ENCODE measurements at regions not wholly inside any gene's neighbourhood (a gene's known extent, or its start where the extent isn't known, plus 50 kb on each side); places are given as distances from the start of the nearest gene placed in this dataset.

DNA sequence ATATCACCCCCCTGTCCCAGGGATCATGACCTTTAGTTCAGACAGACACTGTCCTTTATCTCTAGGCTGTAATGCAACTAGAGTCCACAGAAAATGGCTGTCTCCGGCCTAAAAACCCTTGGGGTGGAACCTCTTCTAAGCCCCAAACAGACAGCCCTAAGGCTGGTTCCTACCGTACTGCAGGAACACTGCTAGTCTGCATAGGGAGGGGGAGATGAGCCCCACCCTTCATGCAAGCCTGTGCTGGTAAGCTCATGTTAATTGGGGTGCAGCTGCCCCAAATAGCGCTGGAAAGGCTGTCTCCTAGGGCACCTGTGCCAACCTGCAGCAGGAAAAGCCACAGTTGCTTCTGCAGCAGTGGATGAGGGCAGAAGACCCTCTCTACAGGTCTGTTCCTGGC is 252.1 kb upstream of the MDFIC2 start:
- H3K9ac ChIP-seq, result no peak overlapping the region
- no peaks in the 10 kb centered on the region for H4K20me1 ChIP-seq (ENCODE audit: insufficient read depth)
- no peaks in the 10 kb centered on the region for H3K4me1 ChIP-seq (ENCODE audit: low read depth, poor library complexity, severe bottlenecking)
- H3K4me2 ChIP-seq, result no peak overlapping the region
- no peaks in the 10 kb centered on the region for H3K27me3 ChIP-seq (ENCODE audit: insufficient read depth, low read depth)
- H3K27ac ChIP-seq, result no peak overlapping the region
- H3K4me3 ChIP-seq (IDR thresholded peaks at IDR 0.05; ENCODE audit: insufficient read depth, low read depth, low read length), result no peak overlapping the region
- H3K79me2 ChIP-seq (ENCODE audit: insufficient read depth, low read depth), result no peaks in the 10 kb centered on the region
- H2AFZ ChIP-seq (ENCODE audit: low read depth), result no peak overlapping the region
- TF ChIP-seq, protein P1, sequence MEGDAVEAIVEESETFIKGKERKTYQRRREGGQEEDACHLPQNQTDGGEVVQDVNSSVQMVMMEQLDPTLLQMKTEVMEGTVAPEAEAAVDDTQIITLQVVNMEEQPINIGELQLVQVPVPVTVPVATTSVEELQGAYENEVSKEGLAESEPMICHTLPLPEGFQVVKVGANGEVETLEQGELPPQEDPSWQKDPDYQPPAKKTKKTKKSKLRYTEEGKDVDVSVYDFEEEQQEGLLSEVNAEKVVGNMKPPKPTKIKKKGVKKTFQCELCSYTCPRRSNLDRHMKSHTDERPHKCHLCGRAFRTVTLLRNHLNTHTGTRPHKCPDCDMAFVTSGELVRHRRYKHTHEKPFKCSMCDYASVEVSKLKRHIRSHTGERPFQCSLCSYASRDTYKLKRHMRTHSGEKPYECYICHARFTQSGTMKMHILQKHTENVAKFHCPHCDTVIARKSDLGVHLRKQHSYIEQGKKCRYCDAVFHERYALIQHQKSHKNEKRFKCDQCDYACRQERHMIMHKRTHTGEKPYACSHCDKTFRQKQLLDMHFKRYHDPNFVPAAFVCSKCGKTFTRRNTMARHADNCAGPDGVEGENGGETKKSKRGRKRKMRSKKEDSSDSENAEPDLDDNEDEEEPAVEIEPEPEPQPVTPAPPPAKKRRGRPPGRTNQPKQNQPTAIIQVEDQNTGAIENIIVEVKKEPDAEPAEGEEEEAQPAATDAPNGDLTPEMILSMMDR (conservative IDR thresholded peaks at IDR 0.05; ENCODE audit: low read depth, low read length), result no peak
- no peaks in the 10 kb centered on the region for H3K36me3 ChIP-seq (ENCODE audit: insufficient read depth)

DNA sequence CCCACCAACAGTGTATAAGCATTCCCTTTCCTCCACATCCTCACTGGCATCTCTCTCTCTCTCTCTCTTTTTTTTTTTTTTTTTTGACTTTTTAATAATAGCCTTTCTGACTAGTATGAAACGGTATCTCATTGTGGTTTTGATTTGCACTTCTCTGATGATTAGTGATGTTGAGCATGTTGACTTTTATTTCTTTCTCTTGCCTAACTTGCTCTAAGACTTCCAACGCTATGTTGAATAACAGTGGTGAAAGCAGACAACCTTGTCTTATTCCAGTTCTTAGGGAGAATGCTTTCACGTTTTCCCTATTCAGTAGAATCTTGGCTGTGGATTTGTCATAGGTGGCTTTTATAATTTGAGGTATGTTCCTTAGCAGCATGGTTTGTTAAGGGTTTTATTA is 249.4 kb upstream of the MDFIC2 start:
- Histone ChIP-seq H3K4me3 (IDR thresholded peaks at IDR 0.05; ENCODE audit: insufficient read depth, low read depth, low read length) (no peak overlapping the region), H2AFZ (ENCODE audit: low read depth) (no peak overlapping the region), H3K9ac (no peak overlapping the region), H3K4me1 (ENCODE audit: low read depth, poor library complexity, severe bottlenecking) (no peaks in the 10 kb centered on the region), H4K20me1 (ENCODE audit: insufficient read depth) (no peaks in the 10 kb centered on the region), H3K79me2 (ENCODE audit: insufficient read depth, low read depth) (no peaks in the 10 kb centered on the region), H3K27me3 (ENCODE audit: insufficient read depth, low read depth) (no peaks in the 10 kb centered on the region), H3K4me2 (no peak overlapping the region), H3K36me3 (ENCODE audit: insufficient read depth) (no peaks in the 10 kb centered on the region), H3K27ac (no peak overlapping the region)
- TF ChIP-seq, protein P1 (conservative IDR thresholded peaks at IDR 0.05; ENCODE audit: low read depth, low read length), result no peak

DNA sequence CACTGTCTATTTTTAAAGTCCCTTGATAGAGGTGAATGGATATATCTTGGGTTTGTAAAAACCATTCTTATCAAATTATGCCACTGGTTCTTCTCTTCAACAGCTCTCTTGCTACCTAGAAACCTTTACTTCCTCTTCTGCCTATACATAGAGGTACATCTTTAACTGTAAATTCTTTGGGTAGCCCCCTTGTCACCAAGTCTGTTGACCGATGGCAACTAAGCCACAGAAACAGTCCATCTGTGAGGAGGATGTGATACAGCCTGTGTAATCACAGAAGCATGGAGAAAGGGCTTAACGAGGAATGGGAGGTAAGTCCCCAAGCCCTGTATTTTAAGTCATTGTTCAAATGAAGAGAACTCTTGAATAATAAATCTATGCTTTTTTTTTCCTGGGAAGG is 246.5 kb upstream of the MDFIC2 start:
- TF ChIP-seq, protein P1 (conservative IDR thresholded peaks at IDR 0.05; ENCODE audit: low read depth, low read length), result no peak

DNA sequence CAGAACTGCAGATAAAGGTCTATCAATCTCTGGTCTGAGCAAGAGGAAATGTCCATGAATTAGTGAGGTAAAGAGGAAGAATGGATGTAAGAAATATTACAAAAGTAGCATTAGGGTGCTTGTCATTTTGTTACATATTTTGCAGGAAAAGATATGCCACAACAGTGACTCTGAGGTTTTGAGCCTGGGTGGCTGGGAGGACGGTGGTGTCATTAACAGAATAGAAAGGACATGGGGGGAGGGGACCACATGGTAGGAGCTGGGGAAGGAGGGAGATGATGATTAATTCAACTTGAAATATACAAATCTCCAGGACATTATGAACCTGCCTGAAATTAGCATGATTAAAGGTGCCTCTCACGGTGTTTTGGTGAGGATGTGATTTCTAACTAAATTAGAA is 245.5 kb upstream of the MDFIC2 start:
- Histone ChIP-seq H4K20me1 (ENCODE audit: insufficient read depth) (no peaks in the 10 kb centered on the region), H3K4me2 (no peak overlapping the region), H3K27ac (no peak overlapping the region), H3K79me2 (ENCODE audit: insufficient read depth, low read depth) (no peaks in the 10 kb centered on the region), H3K36me3 (ENCODE audit: insufficient read depth) (no peaks in the 10 kb centered on the region), H3K4me1 (ENCODE audit: low read depth, poor library complexity, severe bottlenecking) (no peaks in the 10 kb centered on the region), H3K9ac (no peak overlapping the region), H2AFZ (ENCODE audit: low read depth) (no peak overlapping the region), H3K4me3 (IDR thresholded peaks at IDR 0.05; ENCODE audit: insufficient read depth, low read depth, low read length) (no peak overlapping the region), H3K27me3 (ENCODE audit: insufficient read depth, low read depth) (no peaks in the 10 kb centered on the region)
- TF ChIP-seq, protein P1 (conservative IDR thresholded peaks at IDR 0.05; ENCODE audit: low read depth, low read length), result no peak

More for the DNA sequence above, 246.5 kb upstream of the MDFIC2 start:
- no peak overlapping the region for H3K9ac ChIP-seq
- no peaks in the 10 kb centered on the region for H3K36me3 ChIP-seq (ENCODE audit: insufficient read depth)
- H4K20me1 ChIP-seq (ENCODE audit: insufficient read depth), result no peaks in the 10 kb centered on the region
- H3K4me2 ChIP-seq, result no peak overlapping the region
- no peak overlapping the region for H3K4me3 ChIP-seq (IDR thresholded peaks at IDR 0.05; ENCODE audit: insufficient read depth, low read depth, low read length)
- no peak overlapping the region for H2AFZ ChIP-seq (ENCODE audit: low read depth)
- H3K27me3 ChIP-seq (ENCODE audit: insufficient read depth, low read depth), result no peaks in the 10 kb centered on the region
- H3K4me1 ChIP-seq (ENCODE audit: low read depth, poor library complexity, severe bottlenecking), result no peaks in the 10 kb centered on the region
- H3K79me2 ChIP-seq (ENCODE audit: insufficient read depth, low read depth), result no peaks in the 10 kb centered on the region
- H3K27ac ChIP-seq, result no peak overlapping the region
